H1 (cell line): ENCODE measurements at regions not wholly inside any gene's neighbourhood (a gene's known extent, or its start where the extent isn't known, plus 50 kb on each side); places are given as distances from the start of the nearest gene placed in this dataset.

ENCODE experiments used
- CTCF ChIA-PET: fragments of 300-600 bp; sonication (Branson Sonifier 250); formaldehyde crosslinking; loops from one replicate; lab custom pipeline; 2021; ENCODE audit not compliant: partially characterized antibody; lab: Charles Lee
- POLR2A ChIA-PET: fragments of 300-600 bp; sonication (Branson Sonifier 250); formaldehyde crosslinking; loops from one replicate; lab custom pipeline; 2021; ENCODE audit warnings: inconsistent platforms; ENCODE audit not compliant: partially characterized antibody; lab: Charles Lee
- DNase-seq, 2 experiments: peaks; one replicate each; pipeline versions ENCODE4 v3.0.0 to v3.0.0-alpha.2; 2010 to 2022; ENCODE audit warnings: low spot score in 2 of 2, low read depth in 1 of 2, mixed read lengths in 1 of 2
- FAIRE-seq: peaks from 2 replicates; lab custom pipeline; 2011; peaks lifted over from hg19 to GRCh38; lab: Jason Lieb, UNC
- H2AFZ ChIP-seq: 2 replicates; pipeline ENCODE4 v1.8.1; 2012; ENCODE audit warnings: low read length, inconsistent platforms
- H2AK5ac ChIP-seq: 2 replicates; pipeline ENCODE4 v1.6.1; 2013; ENCODE audit warnings: low read depth, low read length
- H2BK120ac ChIP-seq: replicated peaks from 2 replicates; pipeline ENCODE3; 2013; ENCODE audit warnings: low read depth, low read length, inconsistent platforms
- H2BK12ac ChIP-seq: 2 replicates; pipeline ENCODE4 v1.6.1; 2013; ENCODE audit warnings: low read depth, low read length
- H2BK15ac ChIP-seq: 2 replicates; pipeline ENCODE4 v1.6.1; 2013; ENCODE audit warnings: low read length
- H2BK20ac ChIP-seq: 2 replicates; pipeline ENCODE4 v1.6.1; 2013; ENCODE audit warnings: low read length
- H2BK5ac ChIP-seq: 2 replicates; pipeline ENCODE4 v1.6.1; 2013; ENCODE audit warnings: low read depth, low read length
- H3K14ac ChIP-seq: 2 replicates; pipeline ENCODE4 v1.6.1; 2013; ENCODE audit warnings: inconsistent platforms; ENCODE audit not compliant: insufficient read length
- H3K18ac ChIP-seq: 2 replicates; pipeline ENCODE4 v1.6.1; 2013; ENCODE audit warnings: low read length; ENCODE audit errors: extremely low read depth
- H3K23ac ChIP-seq: 2 replicates; pipeline ENCODE4 v1.6.1; 2013; ENCODE audit warnings: inconsistent platforms; ENCODE audit not compliant: insufficient read length
- H3K23me2 ChIP-seq: 2 replicates; pipeline ENCODE4 v1.6.1; 2013; ENCODE audit warnings: low read depth, low read length
- H3K27ac ChIP-seq: 2 replicates; pipeline ENCODE4 v1.6.1; 2011; ENCODE audit warnings: low read depth, low read length, inconsistent platforms
- H3K27me3 ChIP-seq, 4 experiments: replicated peaks in 1 of 4; 1 replicate in 1 of 4; 2 replicates in 3 of 4; pipeline versions ENCODE4 v1.6.1 to v1.8.1; 2011 to 2013; ENCODE audit warnings: low read length in 3 of 4, mild to moderate bottlenecking in 3 of 4, inconsistent platforms in 2 of 4, mixed read lengths in 2 of 4, moderate library complexity in 1 of 4; ENCODE audit not compliant: control insufficient read depth in 3 of 4, insufficient read depth in 3 of 4; ENCODE audit errors: extremely low read depth in 1 of 4
- H3K36me3 ChIP-seq, 4 experiments: 2 replicates each; pipeline versions ENCODE4 v1.6.1 to v1.8.1; 2011 to 2013; ENCODE audit warnings: mild to moderate bottlenecking in 4 of 4, low read length in 3 of 4, moderate library complexity in 2 of 4, control low read depth in 1 of 4, inconsistent platforms in 1 of 4; ENCODE audit not compliant: insufficient read depth in 4 of 4, control insufficient read depth in 2 of 4
- H3K4ac ChIP-seq: replicated peaks from 2 replicates; pipeline ENCODE3; 2013; ENCODE audit warnings: low read length, low read depth, mixed read lengths, inconsistent platforms; ENCODE audit not compliant: insufficient read length
- H3K4me1 ChIP-seq, 4 experiments: replicated peaks in 1 of 4; 1 replicate in 1 of 4; 2 replicates in 3 of 4; pipeline versions ENCODE4 v1.6.1 to v1.8.1; 2011 to 2013; ENCODE audit warnings: low read length in 3 of 4, inconsistent platforms in 2 of 4, mixed read lengths in 1 of 4; ENCODE audit not compliant: insufficient read depth in 4 of 4, control insufficient read depth in 3 of 4
- H3K4me2 ChIP-seq, 2 experiments: 2 replicates each; pipeline versions ENCODE4 v1.6.1 to v1.8.1; 2011 to 2013; ENCODE audit warnings: low read depth in 2 of 2, low read length in 2 of 2, control low read depth in 1 of 2, inconsistent platforms in 1 of 2, mild to moderate bottlenecking in 1 of 2; ENCODE audit not compliant: insufficient read depth in 1 of 2
- H3K4me3 ChIP-seq, 4 experiments: fragments of 200-600, 300-600 bp in 1 of 4; sonication (generic), shearing (Covaris generic), sonication (Bioruptor Twin) in 1 of 4; 2 replicates each; pipeline versions ENCODE4 v1.5.1 to v1.8.1; 2011 to 2016; ENCODE audit warnings: low read length in 4 of 4, low read depth in 3 of 4, control low read depth in 2 of 4, inconsistent platforms in 2 of 4, mild to moderate bottlenecking in 2 of 4, mixed read lengths in 1 of 4, moderate library complexity in 1 of 4; ENCODE audit not compliant: insufficient read depth in 2 of 4; ENCODE audit errors: extremely low read depth in 1 of 4
- H3K56ac ChIP-seq: replicated peaks from 2 replicates; pipeline ENCODE3; 2013; ENCODE audit warnings: low read depth, mild to moderate bottlenecking, mixed read lengths, low read length, inconsistent platforms; ENCODE audit not compliant: insufficient read length
- H3K79me1 ChIP-seq: 2 replicates; pipeline ENCODE4 v1.6.1; 2013; ENCODE audit warnings: low read depth, low read length, control low read depth
- H3K79me2 ChIP-seq, 2 experiments: 2 replicates each; pipeline versions ENCODE4 v1.6.1 to v1.8.1; 2012 to 2013; ENCODE audit warnings: low read length in 2 of 2, mild to moderate bottlenecking in 2 of 2, inconsistent platforms in 1 of 2; ENCODE audit not compliant: insufficient read depth in 2 of 2, control insufficient read depth in 1 of 2
- H3K9ac ChIP-seq, 4 experiments: replicated peaks in 1 of 4; 1 replicate in 1 of 4; 2 replicates in 3 of 4; pipeline versions ENCODE4 v1.6.1 to v1.8.1; 2011 to 2013; ENCODE audit warnings: low read depth in 3 of 4, low read length in 3 of 4, control low read depth in 2 of 4, mild to moderate bottlenecking in 2 of 4, moderate library complexity in 2 of 4, inconsistent platforms in 1 of 4; ENCODE audit errors: extremely low read depth in 1 of 4
- H3K9me3 ChIP-seq, 2 experiments: 2 replicates each; pipeline versions ENCODE4 v1.6.1 to v1.8.1; 2012 to 2013; ENCODE audit warnings: mild to moderate bottlenecking in 2 of 2, moderate library complexity in 2 of 2, control low read depth in 1 of 2, inconsistent platforms in 1 of 2, low read depth in 1 of 2, low read length in 1 of 2, mixed read lengths in 1 of 2; ENCODE audit not compliant: insufficient read depth in 2 of 2
- H4K20me1 ChIP-seq, 2 experiments: replicated peaks in 1 of 2; 2 replicates each; pipeline versions ENCODE3 to v1.8.1; 2011 to 2013; ENCODE audit warnings: inconsistent platforms in 2 of 2, low read length in 2 of 2, mild to moderate bottlenecking in 1 of 2; ENCODE audit not compliant: insufficient read depth in 2 of 2, control insufficient read depth in 1 of 2
- H4K5ac ChIP-seq: 2 replicates; pipeline ENCODE4 v1.6.1; 2013; ENCODE audit warnings: low read length, low read depth, mixed read lengths, inconsistent platforms; ENCODE audit not compliant: insufficient read length
- H4K8ac ChIP-seq: 2 replicates; pipeline ENCODE4 v1.8.0; 2013; ENCODE audit warnings: mild to moderate bottlenecking, moderate library complexity, low read length, inconsistent platforms; ENCODE audit not compliant: insufficient read depth; ENCODE audit errors: extremely low read depth
- H4K91ac ChIP-seq: replicated peaks from 2 replicates; pipeline ENCODE3; 2013; ENCODE audit warnings: low read length, mixed read lengths, inconsistent platforms; ENCODE audit not compliant: insufficient read length
- CBX8 ChIP-seq: fragments of 300-800, 300-1000 bp; sonication (generic); IDR thresholded peaks from 2 replicates; pipeline ENCODE4 v1.7.1; 2016; ENCODE audit warnings: low read depth, low read length, borderline replicate concordance
- CTCF ChIP-seq, 3 experiments: IDR thresholded peaks; 1 replicate in 2 of 3; 2 replicates in 1 of 3; pipeline versions ENCODE4 v1.5.1 to v1.6.1; 2011; ENCODE audit warnings: low read length in 3 of 3, mild to moderate bottlenecking in 3 of 3, inconsistent platforms in 2 of 3, low read depth in 1 of 3, moderate library complexity in 1 of 3; ENCODE audit not compliant: insufficient read depth in 1 of 3; ENCODE audit errors: control extremely low read depth in 1 of 3
- KDM1A ChIP-seq: fragments of 200-600, 300-600 bp; sonication (generic); IDR thresholded peaks from 2 replicates; pipeline ENCODE4 v1.7.1; 2016; ENCODE audit warnings: mild to moderate bottlenecking, low read length, borderline replicate concordance
- RAD21 ChIP-seq, 2 experiments: IDR thresholded peaks in 1 of 2; conservative IDR thresholded peaks in 1 of 2; 2 replicates each; pipeline ENCODE4 v1.6.1; 2011; ENCODE audit warnings: low read depth in 2 of 2, low read length in 2 of 2, improper control_type of control experiment in 1 of 2, inconsistent platforms in 1 of 2, mild to moderate bottlenecking in 1 of 2, moderate library complexity in 1 of 2
- WGBS, 2 experiments: shearing (Covaris generic) in 1 of 2; methylation state at CpG; one replicate each; pipeline versions ENCODE4 v1.1.6 to v1.1.7; 2013 to 2015; ENCODE audit warnings: low lambda C conversion rate in 2 of 2, mixed read lengths in 2 of 2, inconsistent platforms in 1 of 2, low coverage in 1 of 2, missing lambda C conversion rate in 1 of 2; ENCODE audit not compliant: insufficient replicate concordance in 2 of 2, insufficient coverage in 1 of 2, insufficient read length in 1 of 2; ENCODE audit errors: extremely low coverage in 1 of 2, missing lambda C conversion rate in 1 of 2; 5-methylcytosine and 5-hydroxymethylcytosine counted together

DNA sequence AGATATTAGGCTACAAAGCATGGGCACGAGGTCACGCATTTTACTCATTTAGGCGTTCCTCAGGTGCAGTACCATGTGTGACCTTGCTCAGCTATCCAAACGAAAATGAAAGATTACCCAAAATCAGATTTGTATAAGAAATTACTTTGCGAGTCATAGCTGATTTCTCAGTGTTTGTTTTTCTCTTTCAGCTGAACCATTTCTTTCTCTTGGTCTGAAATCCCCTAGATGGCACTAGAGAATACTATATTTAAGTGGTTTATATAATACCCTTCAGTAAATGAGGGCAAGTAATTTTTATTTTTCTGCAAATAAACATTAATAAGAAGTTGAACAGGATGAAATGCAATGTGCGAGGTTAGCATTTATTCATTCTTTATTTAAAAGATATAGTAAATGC lies 496.6 kb downstream of the STIM2 start:
- WGBS, 2 experiments, result 81% methylated on average over 6 of the region's 6 CpGs; no CpG with 5 or more reads in 1 of the 2 experiments
- no peak overlapping the region for H3K4me3 ChIP-seq
- FAIRE-seq (no peak), DNase-seq (no peak)
- no peaks in the 10 kb centered on the region for H3K27me3 ChIP-seq
- H4K20me1 ChIP-seq, result no peaks in the 10 kb centered on the region
- H3K36me3 ChIP-seq, result no peaks in the 10 kb centered on the region
- no peak overlapping the region for H3K56ac ChIP-seq
- H2AK5ac ChIP-seq, result no peak overlapping the region
- no peaks in the 10 kb centered on the region for H3K23me2 ChIP-seq
- H3K4me1 ChIP-seq, result peaks cover 0 to 5% (median 0%) of the 10 kb centered on the region in 4 experiments; a peak in 3 of 7 replicates
- no peak overlapping the region for H2AFZ ChIP-seq
- no peaks in the 10 kb centered on the region for H3K79me1 ChIP-seq
- H3K79me2 ChIP-seq, result no peaks in the 10 kb centered on the region
- H2BK120ac ChIP-seq, result no peak overlapping the region
- H2BK20ac ChIP-seq, result no peak overlapping the region
- no peak overlapping the region for H3K4ac ChIP-seq
- no peak overlapping the region for H3K4me2 ChIP-seq
- no peak overlapping the region for H4K5ac ChIP-seq
- no peak overlapping the region for H2BK15ac ChIP-seq
- H3K14ac ChIP-seq, result no peak overlapping the region
- no peak overlapping the region for H2BK5ac ChIP-seq
- no peak overlapping the region for H2BK12ac ChIP-seq
- CTCF ChIA-PET, result interaction anchor here (0.6 to 2.6 kb wide), 12 partner anchors 9 to 1202 kb away, joined by 3 to 13 read pairs (median 3); no protein-coding TSS in a partner anchor
- POLR2A ChIA-PET, result no interaction called here
- no peak overlapping the region for H3K27ac ChIP-seq
- H3K9me3 ChIP-seq, result no peaks in the 10 kb centered on the region
- no peak overlapping the region for H4K8ac ChIP-seq
- TF ChIP-seq KDM1A, result no peak
- TF ChIP-seq CBX8, result no peak
- peak in 1 of 3 experiments; percentile 25; a peak in 2 of 4 replicates for TF ChIP-seq CTCF (IDR thresholded peaks at IDR 0.05; ENCODE audit: control extremely low read depth in 1 of 3, insufficient read depth in 1 of 3, low read depth in 1 of 3, low read length in 3 of 3)
- TF ChIP-seq RAD21 (IDR thresholded peaks at IDR 0.05 in 1 of 2, conservative IDR thresholded peaks at IDR 0.05 in 1 of 2; ENCODE audit: low read depth in 2 of 2, low read length in 2 of 2), result peak in 1 of 2 experiments; percentile 34; a peak in 3 of 4 replicates
- no peak overlapping the region for H4K91ac ChIP-seq
- H3K9ac ChIP-seq, result no peak overlapping the region
- no peak overlapping the region for H3K18ac ChIP-seq
- H3K23ac ChIP-seq, result no peak overlapping the region
